ENCODE measurements at regions not wholly inside any gene's neighbourhood (a gene's known extent, or its start where the extent isn't known, plus 50 kb on each side); places are given as distances from the start of the nearest gene placed in this dataset.

GRCh38 chr3:189099031-189099471 lies 72.7 kb upstream of the TPRG1 start:
- H3K4ac ChIP-seq (replicated peaks; ENCODE audit: insufficient read length, low read depth, low read length), result no peak overlapping the region
- H2BK20ac ChIP-seq (ENCODE audit: low read length), result no peak overlapping the region
- peaks cover 0 to 1% (median 0%) of the 10 kb centered on the region in 4 experiments; a peak in 1 of 7 replicates for H3K27me3 ChIP-seq (replicated peaks in 1 of 4; ENCODE audit: control insufficient read depth in 3 of 4, extremely low read depth in 1 of 4, insufficient read depth in 3 of 4, low read length in 3 of 4)
- no peaks in the 10 kb centered on the region for H3K36me3 ChIP-seq (ENCODE audit: control insufficient read depth in 2 of 4, insufficient read depth in 4 of 4, low read length in 3 of 4)
- H2BK15ac ChIP-seq (ENCODE audit: low read length), result no peak overlapping the region
- no peaks in the 10 kb centered on the region for H3K79me1 ChIP-seq (ENCODE audit: low read depth, low read length)
- H3K4me2 ChIP-seq (ENCODE audit: insufficient read depth in 1 of 2, low read depth in 2 of 2, low read length in 2 of 2), result no peak overlapping the region
- H3K79me2 ChIP-seq (ENCODE audit: control insufficient read depth in 1 of 2, insufficient read depth in 2 of 2, low read length in 2 of 2), result no peaks in the 10 kb centered on the region
- WGBS, 2 experiments (ENCODE audit: extremely low coverage in 1 of 2, insufficient coverage in 1 of 2, insufficient read length in 1 of 2, insufficient replicate concordance in 2 of 2, low coverage in 1 of 2, low lambda C conversion rate in 2 of 2, missing lambda C conversion rate in 1 of 2), result 91% methylated on average over 12 of the region's 12 CpGs; no CpG with 5 or more reads in 1 of the 2 experiments
- no peak overlapping the region for H2BK12ac ChIP-seq (ENCODE audit: low read depth, low read length)
- no peak overlapping the region for H2BK5ac ChIP-seq (ENCODE audit: low read depth, low read length)
- H2AFZ ChIP-seq (ENCODE audit: low read length), result no peak overlapping the region
- ChIA-PET POLR2A (ENCODE audit: partially characterized antibody) (no interaction called here), CTCF (ENCODE audit: partially characterized antibody) (interaction anchor here (0.5 to 1.9 kb wide), 4 partner anchors 16 to 170 kb away, joined by 3 to 4 read pairs (median 3); no protein-coding TSS in a partner anchor)
- no peaks in the 10 kb centered on the region for H4K20me1 ChIP-seq (replicated peaks in 1 of 2; ENCODE audit: control insufficient read depth in 1 of 2, insufficient read depth in 2 of 2, low read length in 2 of 2)
- H3K27ac ChIP-seq (ENCODE audit: low read depth, low read length), result no peak overlapping the region
- H3K14ac ChIP-seq (ENCODE audit: insufficient read length), result no peak overlapping the region
- no peaks in the 10 kb centered on the region for H3K23me2 ChIP-seq (ENCODE audit: low read depth, low read length)
- DNase-seq (ENCODE audit: low read depth in 1 of 2, low spot score in 2 of 2), result no peak
- H2BK120ac ChIP-seq (replicated peaks; ENCODE audit: low read depth, low read length), result no peak overlapping the region
- no peak overlapping the region for H2AK5ac ChIP-seq (ENCODE audit: low read depth, low read length)
- no peak overlapping the region for H3K23ac ChIP-seq (ENCODE audit: insufficient read length)
- no peak overlapping the region for H4K91ac ChIP-seq (replicated peaks; ENCODE audit: insufficient read length, low read length)
- H4K8ac ChIP-seq (ENCODE audit: extremely low read depth, insufficient read depth, low read length), result no peak overlapping the region
- H3K9me3 ChIP-seq (ENCODE audit: insufficient read depth in 2 of 2, low read depth in 1 of 2, low read length in 1 of 2), result no peaks in the 10 kb centered on the region
- H3K9ac ChIP-seq (replicated peaks in 1 of 4; ENCODE audit: extremely low read depth in 1 of 4, low read depth in 3 of 4, low read length in 3 of 4), result no peak overlapping the region
- no peak overlapping the region for H4K5ac ChIP-seq (ENCODE audit: insufficient read length, low read depth, low read length)
- H3K4me3 ChIP-seq (ENCODE audit: extremely low read depth in 1 of 4, insufficient read depth in 2 of 4, low read depth in 3 of 4, low read length in 4 of 4), result no peak overlapping the region
- H3K56ac ChIP-seq (replicated peaks; ENCODE audit: insufficient read length, low read depth, low read length), result no peak overlapping the region
- H3K18ac ChIP-seq (ENCODE audit: extremely low read depth, low read length), result no peak overlapping the region
- no peaks in the 10 kb centered on the region for H3K4me1 ChIP-seq (replicated peaks in 1 of 4; ENCODE audit: control insufficient read depth in 3 of 4, insufficient read depth in 4 of 4, low read length in 3 of 4)
- FAIRE-seq, result no peak
- TF ChIP-seq JUN (IDR thresholded peaks at IDR 0.05; ENCODE audit: low read depth, low read length), result no peak
- no peak for TF ChIP-seq RXRA (IDR thresholded peaks at IDR 0.05; ENCODE audit: insufficient read depth, low read depth, low read length)
- no peak for TF ChIP-seq CHD1 (IDR thresholded peaks at IDR 0.05; ENCODE audit: low read depth, low read length)
- no peak for TF ChIP-seq KDM4A (IDR thresholded peaks at IDR 0.05; ENCODE audit: low read depth, low read length, severe bottlenecking)
- no peak for TF ChIP-seq SIRT6 (IDR thresholded peaks at IDR 0.05; ENCODE audit: low read length)
- no peak for TF ChIP-seq BACH1 (IDR thresholded peaks at IDR 0.05; ENCODE audit: low read length)
- no peak for TF ChIP-seq JUND (IDR thresholded peaks at IDR 0.05; ENCODE audit: low read length)
- no peak for TF ChIP-seq MAX (IDR thresholded peaks at IDR 0.05)
- no peak for TF ChIP-seq ASH2L (IDR thresholded peaks at IDR 0.05; ENCODE audit: low read length)
- no peak for TF ChIP-seq SIX5 (IDR thresholded peaks at IDR 0.05; ENCODE audit: low read depth, low read length)
- no peak for TF ChIP-seq TAF1 (IDR thresholded peaks at IDR 0.05; ENCODE audit: low read depth, low read length)
- no peak for TF ChIP-seq PHF8 (conservative IDR thresholded peaks at IDR 0.05; ENCODE audit: low read depth, low read length)
- TF ChIP-seq NRF1 (IDR thresholded peaks at IDR 0.05; ENCODE audit: low read depth, low read length), result no peak
- TF ChIP-seq RNF2 (IDR thresholded peaks at IDR 0.05; ENCODE audit: borderline replicate concordance, low read depth, low read length, missing control alignments, poor library complexity, severe bottlenecking), result no peak
- TF ChIP-seq SUZ12 (IDR thresholded peaks at IDR 0.05; ENCODE audit: low read length), result no peak
- no peak for TF ChIP-seq KDM1A (IDR thresholded peaks at IDR 0.05; ENCODE audit: borderline replicate concordance, low read length)
